AG04450 (cell line): ENCODE measurements at regions not wholly inside any gene's neighbourhood (a gene's known extent, or its start where the extent isn't known, plus 50 kb on each side); places are given as distances from the start of the nearest gene placed in this dataset.

ENCODE experiments used
- CTCF ChIA-PET: fragments of 300-600, 350-600 bp; formaldehyde crosslinking; extraction: SDS; loops from one replicate; lab custom pipeline; 2022; ENCODE audit warnings: antibody characterized with exemption, inconsistent platforms; lab: Charles Lee
- POLR2A ChIA-PET: fragments of 350-600 bp; formaldehyde crosslinking; extraction: SDS; loops from one replicate; lab custom pipeline; 2021; ENCODE audit warnings: antibody characterized with exemption, inconsistent platforms; lab: Yijun Ruan, JAX
- DNase-seq: peaks from one replicate; pipeline ENCODE4 v3.0.0-alpha.2; 2011; ENCODE audit warnings: low read depth, low spot score
- H3K27ac ChIP-seq: one replicate; pipeline ENCODE4 v1.5.1; 2012; ENCODE audit warnings: low read depth, low read length, control low read depth
- H3K27me3 ChIP-seq: one replicate; pipeline ENCODE4 v1.6.0; 2012; ENCODE audit warnings: low read length; ENCODE audit not compliant: control insufficient read depth, insufficient read depth
- H3K4me3 ChIP-seq: 2 replicates; pipeline ENCODE4 v1.5.1; 2011; ENCODE audit warnings: mild to moderate bottlenecking, low read depth, low read length, control low read depth
- H3K9me3 ChIP-seq: 2 replicates; pipeline ENCODE4 v1.5.1; 2012; ENCODE audit warnings: low read length; ENCODE audit not compliant: control insufficient read depth, insufficient read depth
- CTCF ChIP-seq: IDR thresholded peaks from 2 replicates; pipeline ENCODE4 v1.5.1; 2011; ENCODE audit warnings: low read depth, low read length, control low read depth, inconsistent platforms

- no peak for DNase-seq
- H3K9me3 ChIP-seq, result no peaks in the 10 kb centered on the region
- CTCF ChIA-PET, result no interaction called here
- H3K27me3 ChIP-seq, result peaks cover 3% of the 10 kb centered on the region
- POLR2A ChIA-PET, result no interaction called here
- TF ChIP-seq CTCF, result no peak
- H3K27ac ChIP-seq, result no peak overlapping the region
- H3K4me3 ChIP-seq, result no peak overlapping the region
These were observed 386.0 kb upstream of the KLF4 start for GRCh38 chr9:107875571-107875980.

- CTCF ChIA-PET, result no interaction called here
- no peak overlapping the region for H3K27ac ChIP-seq
- peaks cover 3% of the 10 kb centered on the region for H3K27me3 ChIP-seq
- POLR2A ChIA-PET, result no interaction called here
- DNase-seq, result no peak
- no peak for TF ChIP-seq CTCF
- H3K9me3 ChIP-seq, result no peaks in the 10 kb centered on the region
- H3K4me3 ChIP-seq, result no peak overlapping the region
These were observed 385.2 kb upstream of the KLF4 start for GRCh38 chr9:107874591-107875369.

GRCh38 chr9:107874137-107874536 is 384.6 kb upstream of the KLF4 start:
- Histone ChIP-seq H3K9me3 (no peaks in the 10 kb centered on the region), H3K27me3 (peaks cover 3% of the 10 kb centered on the region), H3K27ac (no peak overlapping the region), H3K4me3 (no peak overlapping the region)
- CTCF ChIA-PET, result no interaction called here
- POLR2A ChIA-PET, result no interaction called here
- no peak for DNase-seq
- no peak for TF ChIP-seq CTCF

GRCh38 chr9:107872457-107873192 is 383.1 kb upstream of the KLF4 start:
- ChIA-PET CTCF (no interaction called here), POLR2A (no interaction called here)
- Histone ChIP-seq H3K9me3 (no peaks in the 10 kb centered on the region), H3K27ac (no peak overlapping the region), H3K4me3 (no peak overlapping the region), H3K27me3 (peaks cover 3% of the 10 kb centered on the region)
- TF ChIP-seq CTCF, result no peak
- no peak for DNase-seq
